ENCODE measurements at regions not wholly inside any gene's neighbourhood (a gene's known extent, or its start where the extent isn't known, plus 50 kb on each side); places are given as distances from the start of the nearest gene placed in this dataset.

- Histone ChIP-seq H3K27ac (peak overlapping the region in 2 of 3 donors; percentile 41 to 55), H3K9me3 (no peaks in the 10 kb centered on the region), H3K4me3 (peak overlapping the region in 1 of 3 donors; percentile 23), H3K4me1 (peaks cover 0 to 30% (median 3%) of the 10 kb centered on the region in 4 donors), H3K36me3 (no peaks in the 10 kb centered on the region), H3K27me3 (no peaks in the 10 kb centered on the region)
- no peak for TF ChIP-seq CTCF (IDR thresholded peaks at IDR 0.05)
- TF ChIP-seq POLR2A (IDR thresholded peaks at IDR 0.05), result no peak
- intact Hi-C loops (cut with DNase I), result no loop called here
- DNase-seq (peak in 1 of 3 donors; percentile 75), ATAC-seq (peak; percentile 92 to 98 (median 94))
- WGBS (ENCODE audit: insufficient coverage, low coverage, low lambda C conversion rate, missing lambda C conversion rate), result 13% methylated on average over 2 of the region's 3 CpGs
Observed at GRCh38 chr12:61915420-61915819, 344.8 kb upstream of the USP15 start.

GRCh38 chr12:61916831-61917230 lies 343.4 kb upstream of the USP15 start:
- Histone ChIP-seq H3K4me1 (peaks cover 0 to 32% (median 0%) of the 10 kb centered on the region in 4 donors), H3K4me3 (no peak overlapping the region), H3K27ac (no peak overlapping the region), H3K27me3 (no peaks in the 10 kb centered on the region), H3K9me3 (no peaks in the 10 kb centered on the region), H3K36me3 (no peaks in the 10 kb centered on the region)
- WGBS (ENCODE audit: insufficient coverage, low coverage, low lambda C conversion rate, missing lambda C conversion rate), result 15% methylated on average over 1 of the region's 1 CpG
- intact Hi-C loops (cut with DNase I), result no loop called here
- no peak for TF ChIP-seq POLR2A (IDR thresholded peaks at IDR 0.05)
- no peak for TF ChIP-seq CTCF (IDR thresholded peaks at IDR 0.05)
- DNase-seq (no peak), ATAC-seq (no peak)

- Histone ChIP-seq H3K36me3 (no peaks in the 10 kb centered on the region), H3K4me3 (no peak overlapping the region), H3K4me1 (peaks cover 0 to 28% (median 0%) of the 10 kb centered on the region in 4 donors), H3K9me3 (no peaks in the 10 kb centered on the region), H3K27ac (no peak overlapping the region), H3K27me3 (no peaks in the 10 kb centered on the region)
- DNase-seq (no peak), ATAC-seq (no peak)
- no peak for TF ChIP-seq POLR2A (IDR thresholded peaks at IDR 0.05)
- TF ChIP-seq CTCF (IDR thresholded peaks at IDR 0.05), result no peak
- whole genome bisulfite sequencing (ENCODE audit: insufficient coverage, low coverage, low lambda C conversion rate, missing lambda C conversion rate), result 55% methylated on average over 1 of the region's 1 CpG
- intact Hi-C loops (cut with DNase I), result no loop called here
Observed at GRCh38 chr12:61919686-61920085, 340.5 kb upstream of the USP15 start.

- Histone ChIP-seq H3K4me3 (no peak overlapping the region), H3K36me3 (no peaks in the 10 kb centered on the region), H3K27me3 (no peaks in the 10 kb centered on the region), H3K27ac (no peak overlapping the region), H3K4me1 (peaks cover 0 to 22% (median 0%) of the 10 kb centered on the region in 4 donors), H3K9me3 (no peaks in the 10 kb centered on the region)
- no peak for TF ChIP-seq CTCF (IDR thresholded peaks at IDR 0.05)
- no peak for TF ChIP-seq POLR2A (IDR thresholded peaks at IDR 0.05)
- ATAC-seq (peak; percentile 33 to 69 (median 55)), DNase-seq (no peak)
- 47% methylated on average over 1 of the region's 1 CpG for WGBS (ENCODE audit: insufficient coverage, low coverage, low lambda C conversion rate, missing lambda C conversion rate)
- intact Hi-C loops (cut with DNase I), result no loop called here
Observed at GRCh38 chr12:61920230-61920629, 340.0 kb upstream of the USP15 start.

GRCh38 chr12:61923152-61923551 lies 337.1 kb upstream of the USP15 start:
- Histone ChIP-seq H3K4me3 (no peak overlapping the region), H3K9me3 (no peaks in the 10 kb centered on the region), H3K27ac (no peak overlapping the region), H3K4me1 (peaks cover 0 to 11% (median 0%) of the 10 kb centered on the region in 4 donors), H3K36me3 (no peaks in the 10 kb centered on the region), H3K27me3 (no peaks in the 10 kb centered on the region)
- ATAC-seq (no peak), DNase-seq (no peak)
- WGBS (ENCODE audit: insufficient coverage, low coverage, low lambda C conversion rate, missing lambda C conversion rate), result 69% methylated on average over 3 of the region's 3 CpGs
- intact Hi-C loops (cut with DNase I), result no loop called here
- TF ChIP-seq CTCF (IDR thresholded peaks at IDR 0.05) (no peak), POLR2A (IDR thresholded peaks at IDR 0.05) (no peak)

All from right lobe of liver (tissue), 6 donors.